SK-N-SH (cell line): ENCODE measurements at regions not wholly inside any gene's neighbourhood (a gene's known extent, or its start where the extent isn't known, plus 50 kb on each side); places are given as distances from the start of the nearest gene placed in this dataset.

Experiments used
- CTCF ChIA-PET: fragments of 300-600, 350-600 bp; formaldehyde crosslinking; extraction: SDS; loops from one replicate; lab custom pipeline; 2021; lab: Yijun Ruan, JAX
- POLR2A ChIA-PET: fragments of 350-600 bp; sonication (Branson Sonifier 250); formaldehyde crosslinking; extraction: SDS; loops from one replicate; lab custom pipeline; 2020; ENCODE audit warnings: antibody characterized with exemption, inconsistent platforms; lab: Yijun Ruan, JAX
- DNase-seq: peaks from one replicate; pipeline ENCODE4 v3.0.0; 2012
- H2AFZ ChIP-seq: fragments of 200-600 bp; sonication (generic); 2 replicates; pipeline ENCODE4 v1.8.1; 2016; ENCODE audit warnings: antibody characterized with exemption, mild to moderate bottlenecking, low read depth
- H3F3A ChIP-seq: fragments of 200-600 bp; sonication (generic); replicated peaks from 2 replicates; pipeline ENCODE3; 2016; ENCODE audit warnings: antibody characterized with exemption, mild to moderate bottlenecking; ENCODE audit not compliant: insufficient read depth
- H3K27ac ChIP-seq, 2 experiments: fragments of 200-500 bp in 1 of 2; fragments of 200-600 bp in 1 of 2; sonication (Bioruptor generic) in 1 of 2; sonication (generic), shearing (Covaris generic) in 1 of 2; 2 replicates each; pipeline versions ENCODE4 v1.5.1 to v1.6.1; 2014 to 2016; ENCODE audit warnings: low read depth in 2 of 2, inconsistent platforms in 1 of 2, low read length in 1 of 2, mild to moderate bottlenecking in 1 of 2, mixed read lengths in 1 of 2
- H3K27me3 ChIP-seq: fragments of 200-600 bp; sonication (generic), shearing (Covaris generic); 2 replicates; pipeline ENCODE4 v1.6.1; 2016; ENCODE audit warnings: mixed run types; ENCODE audit not compliant: insufficient read depth
- H3K36me3 ChIP-seq, 2 experiments: fragments of 200-500 bp in 1 of 2; fragments of 200-600 bp in 1 of 2; sonication (Bioruptor generic) in 1 of 2; sonication (generic) in 1 of 2; replicated peaks in 1 of 2; 2 replicates each; pipeline versions ENCODE3 to v1.5.1; 2014 to 2016; ENCODE audit warnings: low read length in 1 of 2, mild to moderate bottlenecking in 1 of 2; ENCODE audit not compliant: insufficient read depth in 2 of 2, control insufficient read depth in 1 of 2
- H3K4me1 ChIP-seq, 2 experiments: fragments of 200-500 bp in 1 of 2; fragments of 200-600 bp in 1 of 2; sonication (Bioruptor generic) in 1 of 2; sonication (generic), shearing (Covaris generic) in 1 of 2; 2 replicates each; pipeline versions ENCODE4 v1.5.1 to v1.6.1; 2014 to 2016; ENCODE audit warnings: low read depth in 1 of 2, low read length in 1 of 2, mixed run types in 1 of 2; ENCODE audit not compliant: insufficient read depth in 2 of 2, control insufficient read depth in 1 of 2
- H3K4me2 ChIP-seq: fragments of 200-600 bp; sonication (generic), shearing (Covaris generic); 2 replicates; pipeline ENCODE4 v1.6.1; 2017; ENCODE audit warnings: mixed run types
- H3K4me3 ChIP-seq, 2 experiments: fragments of 200-500 bp in 1 of 2; fragments of 200-600 bp in 1 of 2; sonication (Bioruptor generic) in 1 of 2; sonication (generic), shearing (Covaris generic) in 1 of 2; 2 replicates each; pipeline versions ENCODE4 v1.5.1 to v1.8.1; 2014 to 2016; ENCODE audit warnings: low read depth in 2 of 2, inconsistent platforms in 1 of 2, low read length in 1 of 2, mild to moderate bottlenecking in 1 of 2, mixed read lengths in 1 of 2, moderate library complexity in 1 of 2
- H3K79me2 ChIP-seq: fragments of 200-600 bp; sonication (generic); 2 replicates; pipeline ENCODE4 v1.8.1; 2017; ENCODE audit warnings: mild to moderate bottlenecking; ENCODE audit not compliant: insufficient read depth
- H3K9ac ChIP-seq: fragments of 200-600 bp; sonication (generic); 2 replicates; pipeline ENCODE4 v1.6.1; 2017; ENCODE audit warnings: mixed run types
- H3K9me2 ChIP-seq: fragments of 200-600 bp; sonication (generic); 2 replicates; pipeline ENCODE4 v1.6.1; 2017; ENCODE audit warnings: mixed run types
- H3K9me3 ChIP-seq: fragments of 200-600 bp; sonication (generic); 2 replicates; pipeline ENCODE4 v1.6.1; 2017; ENCODE audit warnings: mixed run types, mild to moderate bottlenecking, moderate library complexity
- H4K20me1 ChIP-seq: fragments of 200-600 bp; sonication (generic); 2 replicates; pipeline ENCODE4 v1.6.1; 2017; ENCODE audit warnings: mild to moderate bottlenecking, mixed run types; ENCODE audit not compliant: insufficient read depth
- ELF1 ChIP-seq: IDR thresholded peaks from 2 replicates; pipeline ENCODE4 v1.4.0; 2012
- EZH2phosphoT487 ChIP-seq: fragments of 200-600 bp; sonication (generic); IDR thresholded peaks from 2 replicates; pipeline ENCODE4 v1.6.1; 2017; ENCODE audit warnings: low read depth, mixed run types, mild to moderate bottlenecking, antibody characterized with exemption, moderate library complexity, borderline replicate concordance
- FOXJ3 ChIP-seq: sonication (generic); formaldehyde crosslinking; IDR thresholded peaks from 2 replicates; pipeline ENCODE4 v1.5.1; 2020; ENCODE audit warnings: mild to moderate bottlenecking, missing genetic modification reagents
- MXI1 ChIP-seq: IDR thresholded peaks from 2 replicates; pipeline ENCODE4 v1.6.1; 2012; ENCODE audit warnings: mild to moderate bottlenecking, low read depth, low read length, improper control_type of control experiment
- NFIC ChIP-seq: IDR thresholded peaks from 2 replicates; pipeline ENCODE4 v1.4.0; 2012; ENCODE audit warnings: borderline replicate concordance
- POLR2AphosphoS5 ChIP-seq: IDR thresholded peaks from 2 replicates; pipeline ENCODE4 v1.6.1; 2012; ENCODE audit warnings: low read depth, low read length
- SIN3A ChIP-seq: IDR thresholded peaks from 2 replicates; pipeline ENCODE4 v1.6.1; 2012; ENCODE audit warnings: low read depth, mild to moderate bottlenecking, low read length, moderate library complexity, borderline replicate concordance
- TAF1 ChIP-seq: IDR thresholded peaks from 2 replicates; pipeline ENCODE4 v1.6.1; 2012; ENCODE audit warnings: low read depth, mild to moderate bottlenecking, low read length, moderate library complexity, borderline replicate concordance
- TEAD4 ChIP-seq: IDR thresholded peaks from 2 replicates; pipeline ENCODE4 v1.4.0; 2012; ENCODE audit warnings: mild to moderate bottlenecking, borderline replicate concordance; ENCODE audit not compliant: insufficient read depth
- WGBS: methylation state at CpG from one replicate; pipeline ENCODE4 v1.1.6; 2017; ENCODE audit warnings: low lambda C conversion rate; 5-methylcytosine and 5-hydroxymethylcytosine counted together
- TF ChIP-seq, protein P1 (sequence below): IDR thresholded peaks from 2 replicates; pipeline ENCODE4 v1.6.1; 2012; ENCODE audit warnings: mild to moderate bottlenecking, low read depth, low read length, moderate library complexity
- TF ChIP-seq, protein P2 (sequence below): IDR thresholded peaks from 2 replicates; pipeline ENCODE4 v1.4.0; 2012; ENCODE audit warnings: low read depth

DNA sequence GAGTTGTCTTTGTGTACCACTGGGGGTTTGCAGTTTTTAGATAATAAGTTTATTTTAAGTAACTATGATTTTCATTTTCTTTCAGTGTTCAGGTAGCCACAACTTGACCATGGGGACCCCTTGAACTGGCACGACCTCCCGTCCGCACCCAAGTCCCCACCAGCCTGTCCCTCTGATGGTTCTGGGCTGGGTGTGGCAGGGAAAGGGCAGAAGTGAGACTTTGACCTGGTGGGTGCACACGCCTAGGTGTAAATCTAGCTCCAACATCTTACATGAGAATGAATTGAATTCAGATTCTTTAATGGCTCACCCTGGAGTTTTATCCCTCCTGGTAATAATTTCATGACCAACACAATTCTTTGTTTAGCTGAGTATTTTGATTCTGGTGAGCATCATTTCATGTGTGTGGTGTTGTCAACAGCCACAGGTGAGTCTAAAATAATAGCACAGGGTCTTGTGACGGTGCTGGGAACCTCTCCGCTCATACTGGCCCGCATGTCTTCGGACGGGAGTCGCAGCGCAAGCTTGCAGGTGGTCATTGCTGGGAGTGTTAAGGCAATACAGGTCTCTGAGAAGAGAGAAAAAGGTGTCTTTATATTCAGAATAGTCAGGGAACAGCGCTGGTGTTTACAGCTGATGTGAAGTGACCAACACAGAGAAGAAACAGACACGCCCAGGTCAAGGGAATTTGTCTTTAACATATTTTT lies 50.8 kb upstream of the POFUT2 start:
- WGBS, result 90% methylated on average over 13 of the region's 13 CpGs
- H3K79me2 ChIP-seq, result no peaks in the 10 kb centered on the region
- no peak overlapping the region for H2AFZ ChIP-seq
- DNase-seq, result no peak
- no peaks in the 10 kb centered on the region for H3K27me3 ChIP-seq
- H4K20me1 ChIP-seq, result no peaks in the 10 kb centered on the region
- no peak overlapping the region for H3K9ac ChIP-seq
- H3K36me3 ChIP-seq, result no peaks in the 10 kb centered on the region
- POLR2A ChIA-PET, result no interaction called here
- no peaks in the 10 kb centered on the region for H3K9me2 ChIP-seq
- no peak overlapping the region for H3K4me2 ChIP-seq
- TF ChIP-seq EZH2phosphoT487, result no peak
- TF ChIP-seq ELF1, result no peak
- no peak for TF ChIP-seq FOXJ3 (CRISPR knock-in tag)
- TF ChIP-seq TEAD4, result no peak
- TF ChIP-seq POLR2AphosphoS5, result no peak
- TF ChIP-seq MXI1, result no peak
- no peak for TF ChIP-seq SIN3A
- no peak for TF ChIP-seq NFIC
- TF ChIP-seq, protein P1, sequence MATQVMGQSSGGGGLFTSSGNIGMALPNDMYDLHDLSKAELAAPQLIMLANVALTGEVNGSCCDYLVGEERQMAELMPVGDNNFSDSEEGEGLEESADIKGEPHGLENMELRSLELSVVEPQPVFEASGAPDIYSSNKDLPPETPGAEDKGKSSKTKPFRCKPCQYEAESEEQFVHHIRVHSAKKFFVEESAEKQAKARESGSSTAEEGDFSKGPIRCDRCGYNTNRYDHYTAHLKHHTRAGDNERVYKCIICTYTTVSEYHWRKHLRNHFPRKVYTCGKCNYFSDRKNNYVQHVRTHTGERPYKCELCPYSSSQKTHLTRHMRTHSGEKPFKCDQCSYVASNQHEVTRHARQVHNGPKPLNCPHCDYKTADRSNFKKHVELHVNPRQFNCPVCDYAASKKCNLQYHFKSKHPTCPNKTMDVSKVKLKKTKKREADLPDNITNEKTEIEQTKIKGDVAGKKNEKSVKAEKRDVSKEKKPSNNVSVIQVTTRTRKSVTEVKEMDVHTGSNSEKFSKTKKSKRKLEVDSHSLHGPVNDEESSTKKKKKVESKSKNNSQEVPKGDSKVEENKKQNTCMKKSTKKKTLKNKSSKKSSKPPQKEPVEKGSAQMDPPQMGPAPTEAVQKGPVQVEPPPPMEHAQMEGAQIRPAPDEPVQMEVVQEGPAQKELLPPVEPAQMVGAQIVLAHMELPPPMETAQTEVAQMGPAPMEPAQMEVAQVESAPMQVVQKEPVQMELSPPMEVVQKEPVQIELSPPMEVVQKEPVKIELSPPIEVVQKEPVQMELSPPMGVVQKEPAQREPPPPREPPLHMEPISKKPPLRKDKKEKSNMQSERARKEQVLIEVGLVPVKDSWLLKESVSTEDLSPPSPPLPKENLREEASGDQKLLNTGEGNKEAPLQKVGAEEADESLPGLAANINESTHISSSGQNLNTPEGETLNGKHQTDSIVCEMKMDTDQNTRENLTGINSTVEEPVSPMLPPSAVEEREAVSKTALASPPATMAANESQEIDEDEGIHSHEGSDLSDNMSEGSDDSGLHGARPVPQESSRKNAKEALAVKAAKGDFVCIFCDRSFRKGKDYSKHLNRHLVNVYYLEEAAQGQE, result no peak
- TF ChIP-seq TAF1, result no peak
- TF ChIP-seq, protein P2, sequence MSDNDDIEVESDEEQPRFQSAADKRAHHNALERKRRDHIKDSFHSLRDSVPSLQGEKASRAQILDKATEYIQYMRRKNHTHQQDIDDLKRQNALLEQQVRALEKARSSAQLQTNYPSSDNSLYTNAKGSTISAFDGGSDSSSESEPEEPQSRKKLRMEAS, result no peak
- TF ChIP-seq, all 33 proteins: peak for 0
- no peaks in the 10 kb centered on the region for H3F3A ChIP-seq
- H3K4me3 ChIP-seq, result no peak overlapping the region
- peaks cover 0 to 2% of the 10 kb centered on the region in 2 experiments; a peak in 1 of 4 replicates for H3K4me1 ChIP-seq
- CTCF ChIA-PET, result interaction anchor here (1.0 to 1.9 kb wide), 2 partner anchors 46 to 198 kb away, joined by 4 to 5 read pairs; no protein-coding TSS in a partner anchor
- H3K27ac ChIP-seq, result no peak overlapping the region
- no peaks in the 10 kb centered on the region for H3K9me3 ChIP-seq
